ENCODE measurements at regions not wholly inside any gene's neighbourhood (a gene's known extent, or its start where the extent isn't known, plus 50 kb on each side); places are given as distances from the start of the nearest gene placed in this dataset.

GRCh38 chr3:118531816-118532215, 502.8 kb downstream of the IGSF11 start:
- Mint-ChIP-seq H3K4me1 (ENCODE audit: low read depth, unreplicated experiment) (no peaks in the 10 kb centered on the region), H3K27ac (ENCODE audit: unreplicated experiment) (no peak overlapping the region), H3K27me3 (ENCODE audit: unreplicated experiment) (no peaks in the 10 kb centered on the region), H3K4me3 (ENCODE audit: low read depth, unreplicated experiment) (no peak overlapping the region), H3K9me3 (ENCODE audit: low read depth, unreplicated experiment) (no peaks in the 10 kb centered on the region), H3K36me3 (ENCODE audit: insufficient read depth, unreplicated experiment) (no peaks in the 10 kb centered on the region)
- DNase-seq, result no peak
- CTCF ChIA-PET, result no interaction called here
- no TSS peak for BruUV-seq (replicated peaks)
- no peak for TF ChIP-seq CTCF (IDR thresholded peaks at IDR 0.05; ENCODE audit: unreplicated experiment)
- intact Hi-C loops (cut with micrococcal nuclease; ENCODE audit: unreplicated experiment), result no loop called here

- H3K4me3 Mint-ChIP-seq (ENCODE audit: low read depth, unreplicated experiment), result no peak overlapping the region
- H3K4me1 Mint-ChIP-seq (ENCODE audit: low read depth, unreplicated experiment), result no peaks in the 10 kb centered on the region
- no peaks in the 10 kb centered on the region for H3K9me3 Mint-ChIP-seq (ENCODE audit: low read depth, unreplicated experiment)
- no peak overlapping the region for H3K27ac Mint-ChIP-seq (ENCODE audit: unreplicated experiment)
- no TSS peak for BruUV-seq (replicated peaks)
- TF ChIP-seq CTCF (IDR thresholded peaks at IDR 0.05; ENCODE audit: unreplicated experiment), result no peak
- DNase-seq, result no peak
- CTCF ChIA-PET, result no interaction called here
- no peaks in the 10 kb centered on the region for H3K36me3 Mint-ChIP-seq (ENCODE audit: insufficient read depth, unreplicated experiment)
- intact Hi-C loops (cut with micrococcal nuclease; ENCODE audit: unreplicated experiment), result no loop called here
- H3K27me3 Mint-ChIP-seq (ENCODE audit: unreplicated experiment), result no peaks in the 10 kb centered on the region
These were observed 501.0 kb downstream of the IGSF11 start for GRCh38 chr3:118533676-118534075.

GRCh38 chr3:118534519-118534918, 500.1 kb downstream of the IGSF11 start:
- CTCF ChIA-PET, result no interaction called here
- no TSS peak for BruUV-seq (replicated peaks)
- Mint-ChIP-seq H3K4me3 (ENCODE audit: low read depth, unreplicated experiment) (no peak overlapping the region), H3K4me1 (ENCODE audit: low read depth, unreplicated experiment) (no peaks in the 10 kb centered on the region), H3K27ac (ENCODE audit: unreplicated experiment) (no peak overlapping the region), H3K27me3 (ENCODE audit: unreplicated experiment) (no peaks in the 10 kb centered on the region), H3K9me3 (ENCODE audit: low read depth, unreplicated experiment) (no peaks in the 10 kb centered on the region), H3K36me3 (ENCODE audit: insufficient read depth, unreplicated experiment) (no peaks in the 10 kb centered on the region)
- TF ChIP-seq CTCF (IDR thresholded peaks at IDR 0.05; ENCODE audit: unreplicated experiment), result no peak
- no peak for DNase-seq
- intact Hi-C loops (cut with micrococcal nuclease; ENCODE audit: unreplicated experiment), result no loop called here

GRCh38 chr3:118536764-118537163, 497.9 kb downstream of the IGSF11 start:
- BruUV-seq (replicated peaks), result no TSS peak
- intact Hi-C loops (cut with micrococcal nuclease; ENCODE audit: unreplicated experiment), result no loop called here
- Mint-ChIP-seq H3K4me1 (ENCODE audit: low read depth, unreplicated experiment) (peaks cover under 1% of the 10 kb centered on the region), H3K27me3 (ENCODE audit: unreplicated experiment) (no peaks in the 10 kb centered on the region), H3K36me3 (ENCODE audit: insufficient read depth, unreplicated experiment) (no peaks in the 10 kb centered on the region), H3K9me3 (ENCODE audit: low read depth, unreplicated experiment) (no peaks in the 10 kb centered on the region), H3K27ac (ENCODE audit: unreplicated experiment) (no peak overlapping the region), H3K4me3 (ENCODE audit: low read depth, unreplicated experiment) (no peak overlapping the region)
- CTCF ChIA-PET, result no interaction called here
- no peak for DNase-seq
- no peak for TF ChIP-seq CTCF (IDR thresholded peaks at IDR 0.05; ENCODE audit: unreplicated experiment)

- Mint-ChIP-seq H3K36me3 (ENCODE audit: insufficient read depth, unreplicated experiment) (no peaks in the 10 kb centered on the region), H3K27me3 (ENCODE audit: unreplicated experiment) (no peaks in the 10 kb centered on the region), H3K4me3 (ENCODE audit: low read depth, unreplicated experiment) (no peak overlapping the region), H3K9me3 (ENCODE audit: low read depth, unreplicated experiment) (peaks cover 3% of the 10 kb centered on the region), H3K4me1 (ENCODE audit: low read depth, unreplicated experiment) (peaks cover 7% of the 10 kb centered on the region), H3K27ac (ENCODE audit: unreplicated experiment) (no peak overlapping the region)
- no peak for DNase-seq
- intact Hi-C loops (cut with micrococcal nuclease; ENCODE audit: unreplicated experiment), result no loop called here
- no TSS peak for BruUV-seq (replicated peaks)
- CTCF ChIA-PET, result no interaction called here
- TF ChIP-seq CTCF (IDR thresholded peaks at IDR 0.05; ENCODE audit: unreplicated experiment), result no peak
These were observed 497.2 kb downstream of the IGSF11 start for GRCh38 chr3:118537454-118537853.
